GM23248 (cell line): ENCODE measurements at regions not wholly inside any gene's neighbourhood (a gene's known extent, or its start where the extent isn't known, plus 50 kb on each side); places are given as distances from the start of the nearest gene placed in this dataset.

Experiments used
- EZH2 ChIP-seq: fragments of 200-600 bp; sonication (generic); IDR thresholded peaks from 2 replicates; pipeline ENCODE4 v1.6.1; 2018; ENCODE audit warnings: antibody characterized with exemption, mild to moderate bottlenecking; ENCODE audit not compliant: insufficient read depth, poor library complexity, severe bottlenecking
- EZH2phosphoT487 ChIP-seq: fragments of 200-600 bp; sonication (generic); IDR thresholded peaks from 2 replicates; pipeline ENCODE4 v1.6.1; 2018; ENCODE audit warnings: antibody characterized with exemption, moderate library complexity, mild to moderate bottlenecking, low read depth; ENCODE audit not compliant: insufficient read depth

DNA sequence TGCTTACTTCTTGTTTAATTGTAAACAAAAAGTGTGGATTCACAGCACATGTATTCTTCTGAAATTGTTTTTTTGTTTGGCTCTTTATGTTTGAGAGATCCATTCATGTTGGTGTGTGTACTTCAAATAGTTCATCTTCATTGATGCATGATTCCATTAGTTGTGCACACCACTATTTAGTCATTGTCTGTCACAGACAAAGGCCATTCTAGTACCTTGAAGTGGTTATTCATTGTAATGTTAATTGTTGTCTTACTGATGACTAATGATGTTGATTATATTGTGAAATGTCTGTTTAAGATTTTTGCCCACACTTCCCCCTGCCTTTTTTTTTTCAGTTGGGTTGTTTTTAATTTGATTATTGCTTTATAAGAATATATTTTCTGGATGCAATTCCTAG lies 391.3 kb downstream of the DIRAS2 start:
- TF ChIP-seq EZH2 (no peak), EZH2phosphoT487 (no peak)
